GM23248 (cell line): ENCODE measurements at regions not wholly inside any gene's neighbourhood (a gene's known extent, or its start where the extent isn't known, plus 50 kb on each side); places are given as distances from the start of the nearest gene placed in this dataset.

Source experiments
- EZH2 ChIP-seq: fragments of 200-600 bp; sonication (generic); IDR thresholded peaks from 2 replicates; pipeline ENCODE4 v1.6.1; 2018; ENCODE audit warnings: antibody characterized with exemption, mild to moderate bottlenecking; ENCODE audit not compliant: insufficient read depth, poor library complexity, severe bottlenecking
- EZH2phosphoT487 ChIP-seq: fragments of 200-600 bp; sonication (generic); IDR thresholded peaks from 2 replicates; pipeline ENCODE4 v1.6.1; 2018; ENCODE audit warnings: antibody characterized with exemption, moderate library complexity, mild to moderate bottlenecking, low read depth; ENCODE audit not compliant: insufficient read depth

- TF ChIP-seq EZH2 (no peak), EZH2phosphoT487 (no peak)
These were observed 61.6 kb downstream of the GJD2 start for GRCh38 chr15:34693053-34693744.
